Activated CD4-positive, alpha-beta T cell treated with anti-CD3 and anti-CD28 coated beads, Interleukin-2, amount 50 U/mL, for 24 hours (primary cell): ENCODE measurements at regions not wholly inside any gene's neighbourhood (a gene's known extent, or its start where the extent isn't known, plus 50 kb on each side); places are given as distances from the start of the nearest gene placed in this dataset.
"Not testable (repeated sequence)": the region's sequence is repeated elsewhere in the genome, so short reads cannot be mapped to it uniquely, and the experiment has no call there.

Experiments
- DNase-seq, 2 donors: peaks; one replicate each; pipeline ENCODE4 v3.0.0-alpha.2; 2020; ENCODE audit warnings: low read depth in 1 of 2, low spot score in 1 of 2

- DNase-seq, result no peak
These were observed 199.7 kb upstream of the MAGI2 start for GRCh38 chr7:79653136-79653631.

GRCh38 chr7:79652619-79653018 lies 199.2 kb upstream of the MAGI2 start:
- no peak for DNase-seq

GRCh38 chr7:79647711-79648110 lies 194.2 kb upstream of the MAGI2 start:
- no peak for DNase-seq

GRCh38 chr7:79646278-79646677 lies 192.8 kb upstream of the MAGI2 start:
- no peak for DNase-seq

GRCh38 chr7:79636849-79637248 lies 183.4 kb upstream of the MAGI2 start:
- no peak for DNase-seq

GRCh38 chr7:79625921-79626320 lies 172.5 kb upstream of the MAGI2 start:
- DNase-seq, result not testable (repeated sequence)

- no peak for DNase-seq
These were observed 170.9 kb upstream of the MAGI2 start for GRCh38 chr7:79624336-79624735.

GRCh38 chr7:79622781-79623180 lies 169.3 kb upstream of the MAGI2 start:
- no peak for DNase-seq

- no peak for DNase-seq
These were observed 166.8 kb upstream of the MAGI2 start for GRCh38 chr7:79620291-79620690.

- DNase-seq, result no peak
These were observed 165.7 kb upstream of the MAGI2 start for GRCh38 chr7:79619216-79619615.

GRCh38 chr7:79615871-79616640 lies 162.6 kb upstream of the MAGI2 start:
- DNase-seq, result no peak

- no peak for DNase-seq
These were observed 162.0 kb upstream of the MAGI2 start for GRCh38 chr7:79615466-79615865.

- DNase-seq, result no peak
These were observed 159.4 kb upstream of the MAGI2 start for GRCh38 chr7:79612903-79613302.

- no peak for DNase-seq
These were observed 158.6 kb upstream of the MAGI2 start for GRCh38 chr7:79612022-79612421.

- DNase-seq, result no peak
These were observed 157.4 kb upstream of the MAGI2 start for GRCh38 chr7:79610748-79611304.

GRCh38 chr7:79610313-79610712 lies 156.8 kb upstream of the MAGI2 start:
- no peak for DNase-seq

GRCh38 chr7:79608005-79608404 lies 154.5 kb upstream of the MAGI2 start:
- DNase-seq, result no peak

GRCh38 chr7:79604841-79605240 lies 151.4 kb upstream of the MAGI2 start:
- DNase-seq, result no peak

- no peak for DNase-seq
These were observed 144.9 kb upstream of the MAGI2 start for GRCh38 chr7:79598351-79598750.

GRCh38 chr7:79594671-79595070 lies 141.2 kb upstream of the MAGI2 start:
- not testable (repeated sequence) for DNase-seq

- no peak for DNase-seq
These were observed 140.4 kb upstream of the MAGI2 start for GRCh38 chr7:79593866-79594301.

- no peak for DNase-seq
These were observed 137.6 kb upstream of the MAGI2 start for GRCh38 chr7:79590916-79591623.
